Ectodermal cell (in vitro differentiated cells): ENCODE measurements at regions not wholly inside any gene's neighbourhood (a gene's known extent, or its start where the extent isn't known, plus 50 kb on each side); places are given as distances from the start of the nearest gene placed in this dataset.
"Not testable (repeated sequence)": the region's sequence is repeated elsewhere in the genome, so short reads cannot be mapped to it uniquely, and the experiment has no call there.

ENCODE experiments used
- H3K27ac ChIP-seq: 2 replicates; pipeline ENCODE4 v1.7.0; 2013; ENCODE audit warnings: mild to moderate bottlenecking, low read depth, low read length; ENCODE audit not compliant: insufficient read depth, poor library complexity, severe bottlenecking
- H3K27me3 ChIP-seq: 2 replicates; pipeline ENCODE4 v1.7.0; 2013; ENCODE audit warnings: mild to moderate bottlenecking, low read length; ENCODE audit not compliant: insufficient read depth, control insufficient read depth, poor library complexity, severe bottlenecking
- H3K36me3 ChIP-seq: one replicate; pipeline ENCODE4 v1.7.0; 2013; ENCODE audit warnings: low read length; ENCODE audit not compliant: control insufficient read depth, insufficient read depth
- H3K4me1 ChIP-seq: one replicate; pipeline ENCODE4 v1.7.0; 2013; ENCODE audit warnings: low read length; ENCODE audit not compliant: control insufficient read depth, insufficient read depth
- H3K4me3 ChIP-seq: 2 replicates; pipeline ENCODE4 v1.7.0; 2013; ENCODE audit warnings: low read depth, low read length, control low read depth; ENCODE audit not compliant: insufficient read depth
- H3K9me3 ChIP-seq: 2 replicates; pipeline ENCODE4 v1.7.0; 2013; ENCODE audit warnings: mild to moderate bottlenecking, low read length, moderate library complexity; ENCODE audit not compliant: control insufficient read depth
- WGBS, 2 experiments: methylation state at CpG; one replicate each; pipeline ENCODE4 v1.1.7; 2013; ENCODE audit warnings: missing lambda C conversion rate in 2 of 2; 5-methylcytosine and 5-hydroxymethylcytosine counted together

DNA sequence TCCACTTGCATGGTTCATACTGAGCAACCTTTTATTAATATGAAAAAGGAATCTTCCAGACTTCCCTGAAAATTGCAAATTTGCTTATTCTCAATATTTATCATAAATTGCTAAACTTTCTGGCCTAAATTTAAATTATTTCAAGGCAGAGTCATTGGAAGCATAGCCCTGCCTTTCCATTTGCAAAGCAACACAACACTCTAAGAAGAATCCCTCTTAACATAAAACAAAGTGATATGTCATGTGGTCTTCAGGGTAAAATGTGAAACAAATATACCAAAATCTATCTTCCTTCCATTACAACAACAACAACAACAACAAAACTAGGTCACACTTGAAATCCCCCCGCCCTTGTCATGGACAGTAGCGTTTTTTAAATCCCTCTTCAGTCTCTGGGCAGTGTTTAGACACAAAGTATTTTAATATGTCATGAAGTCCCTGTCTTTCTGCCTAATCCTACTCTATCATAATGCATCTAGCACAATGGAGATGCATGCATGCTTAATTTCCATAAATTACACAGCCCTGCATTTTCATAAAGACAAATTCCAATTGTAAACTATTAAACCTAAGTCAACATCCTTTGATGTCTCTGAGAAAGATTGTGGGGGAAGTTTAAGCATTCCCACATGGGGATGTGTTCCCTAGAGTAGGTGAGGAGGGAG, 668.9 kb upstream of the LCORL start:
- Histone ChIP-seq H3K4me1 (peaks cover 22% of the 10 kb centered on the region), H3K4me3 (no peak overlapping the region), H3K27ac (no peak overlapping the region), H3K36me3 (no peaks in the 10 kb centered on the region), H3K27me3 (no peaks in the 10 kb centered on the region), H3K9me3 (no peaks in the 10 kb centered on the region)
- 39 to 46% methylated on average over 2 of the region's 2 CpGs for WGBS, 2 experiments

DNA sequence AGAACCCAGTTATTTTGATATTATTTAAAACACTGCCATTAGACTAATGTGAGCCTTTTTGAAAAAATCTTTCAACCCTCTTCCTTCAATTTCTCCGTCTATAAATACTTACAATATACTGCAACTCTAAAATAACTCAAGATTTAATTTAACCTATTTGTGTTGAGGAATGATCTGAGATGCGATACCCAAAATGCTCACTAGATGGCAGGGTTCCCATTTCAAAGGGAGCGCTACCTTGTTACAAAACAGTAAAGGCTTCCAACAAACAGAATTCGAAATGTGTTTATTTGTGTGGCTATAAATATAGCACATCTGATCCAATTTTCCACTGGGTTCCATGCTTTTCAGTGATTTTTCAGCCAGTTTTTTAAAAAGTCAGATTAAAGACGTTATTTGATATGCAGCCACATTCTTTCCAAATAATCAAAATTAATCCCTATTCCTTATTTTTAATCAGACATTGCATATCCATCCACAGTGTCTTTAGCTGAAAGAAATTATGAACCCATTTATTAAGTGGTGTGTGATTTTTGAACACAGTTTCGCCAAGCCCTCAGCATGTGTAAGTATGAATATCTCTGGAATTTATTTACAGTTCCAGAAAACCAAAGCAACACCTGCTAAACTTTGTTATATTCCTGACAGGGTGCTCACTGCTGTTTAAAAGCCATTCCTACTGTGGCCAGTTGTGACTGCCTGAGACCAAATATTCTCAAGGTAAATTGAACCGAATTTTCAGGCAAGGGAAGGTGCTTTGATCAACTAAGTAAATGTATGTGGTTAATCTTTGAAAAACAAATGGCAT, 668.0 kb upstream of the LCORL start:
- no peaks in the 10 kb centered on the region for H3K9me3 ChIP-seq
- H3K27ac ChIP-seq = no peak overlapping the region
- no peak overlapping the region for H3K4me3 ChIP-seq
- no peaks in the 10 kb centered on the region for H3K36me3 ChIP-seq
- no peaks in the 10 kb centered on the region for H3K27me3 ChIP-seq
- H3K4me1 ChIP-seq = peaks cover 22% of the 10 kb centered on the region
- WGBS, 2 experiments = 12 to 15% methylated on average over 5 to 7 of the region's 7 CpGs

DNA sequence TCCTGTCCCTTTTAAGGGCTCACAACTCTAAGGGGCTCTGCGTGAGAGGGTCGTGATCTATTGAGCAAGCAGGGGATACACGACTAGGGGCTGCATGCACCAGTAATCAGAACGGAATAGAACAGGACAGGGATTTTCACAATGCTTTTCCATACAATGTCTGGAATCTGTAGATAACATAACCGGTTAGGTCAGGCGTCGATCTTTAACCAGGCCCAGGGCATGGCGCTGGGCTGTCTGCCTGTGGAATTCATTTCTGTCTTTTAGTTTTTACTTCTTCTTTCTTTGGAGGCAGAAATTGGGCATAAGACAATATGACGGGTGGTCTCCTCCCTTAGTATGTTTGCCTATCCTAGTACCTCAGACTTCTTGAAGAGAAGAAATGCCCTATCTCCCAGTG, 666.8 kb upstream of the LCORL start:
- H3K27me3 ChIP-seq, H3K9me3 ChIP-seq, H3K36me3 ChIP-seq, H3K27ac ChIP-seq, H3K4me3 ChIP-seq: not testable (repeated sequence)
- WGBS, 2 experiments = 89 to 91% methylated on average over 9 of the region's 9 CpGs
- H3K4me1 ChIP-seq = peaks cover 22% of the 10 kb centered on the region

DNA sequence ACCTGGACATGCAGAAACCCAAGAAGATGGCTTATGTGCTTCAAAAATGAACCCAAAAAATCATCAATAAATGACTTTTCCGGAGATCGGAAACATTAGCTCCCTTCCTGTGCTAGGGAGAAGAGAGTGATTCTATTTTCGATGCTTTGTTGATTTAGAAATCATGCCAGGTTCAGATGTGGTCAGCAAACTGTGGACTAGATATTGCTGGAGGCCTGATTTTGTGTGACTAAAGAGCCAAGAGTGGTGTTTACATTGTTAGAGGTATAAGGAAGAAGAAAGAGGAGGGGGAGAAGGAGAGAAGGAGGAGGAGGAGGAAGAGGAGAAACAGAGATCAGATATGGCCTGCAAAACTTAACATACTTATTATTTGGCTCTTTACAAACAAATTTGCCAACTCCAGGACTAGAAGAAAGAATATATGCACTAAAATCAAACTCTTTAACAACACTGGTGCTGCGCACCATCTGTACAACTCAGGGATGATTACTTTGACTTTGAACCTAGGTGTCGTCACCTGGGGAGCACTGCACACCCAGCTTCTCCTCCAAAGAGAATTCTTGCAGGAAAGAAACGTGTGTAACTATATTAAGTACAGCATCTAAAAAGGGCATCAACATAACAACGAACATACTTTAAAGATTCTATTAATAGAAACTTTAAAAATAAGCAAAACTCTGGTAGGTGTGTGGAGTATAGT, 664.9 kb upstream of the LCORL start:
- Histone ChIP-seq H3K27me3 (no peaks in the 10 kb centered on the region), H3K9me3 (no peaks in the 10 kb centered on the region), H3K4me1 (peaks cover 20% of the 10 kb centered on the region), H3K27ac (no peak overlapping the region), H3K4me3 (no peak overlapping the region), H3K36me3 (no peaks in the 10 kb centered on the region)
- WGBS, 2 experiments = 97 to 99% methylated on average over 5 to 7 of the region's 7 CpGs

DNA sequence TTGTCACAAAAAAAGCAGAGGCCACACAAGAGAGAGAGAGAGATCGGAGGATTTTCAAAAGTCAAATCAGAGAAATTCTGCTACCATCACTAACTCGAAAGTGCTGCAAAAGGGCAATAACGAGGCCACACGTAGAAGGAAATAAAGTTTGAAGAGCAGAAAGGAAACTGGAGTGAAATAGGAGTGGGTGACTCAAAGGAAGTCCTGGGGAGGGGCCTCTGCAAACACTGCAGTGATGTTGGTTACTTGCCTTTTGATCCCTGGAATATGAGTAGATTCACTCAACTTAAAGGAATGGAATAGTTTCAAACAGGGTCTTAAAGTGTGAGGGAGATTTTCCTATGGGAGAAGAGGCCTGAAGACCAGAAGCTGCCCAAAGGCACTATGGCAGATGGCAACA, 663.4 kb upstream of the LCORL start:
- Histone ChIP-seq H3K36me3 (no peaks in the 10 kb centered on the region), H3K27me3 (no peaks in the 10 kb centered on the region), H3K9me3 (no peaks in the 10 kb centered on the region), H3K27ac (no peak overlapping the region), H3K4me3 (no peak overlapping the region), H3K4me1 (peaks cover 6% of the 10 kb centered on the region)
- 95 to 97% methylated on average over 4 of the region's 4 CpGs for WGBS, 2 experiments

DNA sequence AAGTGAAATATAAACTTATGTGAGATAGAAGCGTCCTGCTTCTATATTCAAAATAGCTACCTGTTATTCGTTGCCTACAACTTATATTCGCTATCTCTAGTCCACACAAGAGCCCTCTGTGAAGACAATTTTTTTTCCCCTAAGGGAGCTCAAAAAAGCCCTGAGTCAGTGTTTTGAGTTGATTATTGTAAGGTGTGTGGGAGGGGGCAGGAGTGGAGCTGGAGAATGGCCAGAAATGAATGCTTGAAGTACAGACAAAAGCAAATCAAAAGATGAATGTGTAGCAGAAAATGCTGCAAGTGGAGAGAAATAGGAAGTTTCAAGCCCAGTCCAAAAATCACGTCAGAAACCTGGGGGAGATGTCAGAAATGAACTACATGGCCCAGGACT, 655.0 kb upstream of the LCORL start:
- 90 to 95% methylated on average over 3 to 4 of the region's 4 CpGs for WGBS, 2 experiments
- Histone ChIP-seq H3K27ac (no peak overlapping the region), H3K4me1 (no peaks in the 10 kb centered on the region)

DNA sequence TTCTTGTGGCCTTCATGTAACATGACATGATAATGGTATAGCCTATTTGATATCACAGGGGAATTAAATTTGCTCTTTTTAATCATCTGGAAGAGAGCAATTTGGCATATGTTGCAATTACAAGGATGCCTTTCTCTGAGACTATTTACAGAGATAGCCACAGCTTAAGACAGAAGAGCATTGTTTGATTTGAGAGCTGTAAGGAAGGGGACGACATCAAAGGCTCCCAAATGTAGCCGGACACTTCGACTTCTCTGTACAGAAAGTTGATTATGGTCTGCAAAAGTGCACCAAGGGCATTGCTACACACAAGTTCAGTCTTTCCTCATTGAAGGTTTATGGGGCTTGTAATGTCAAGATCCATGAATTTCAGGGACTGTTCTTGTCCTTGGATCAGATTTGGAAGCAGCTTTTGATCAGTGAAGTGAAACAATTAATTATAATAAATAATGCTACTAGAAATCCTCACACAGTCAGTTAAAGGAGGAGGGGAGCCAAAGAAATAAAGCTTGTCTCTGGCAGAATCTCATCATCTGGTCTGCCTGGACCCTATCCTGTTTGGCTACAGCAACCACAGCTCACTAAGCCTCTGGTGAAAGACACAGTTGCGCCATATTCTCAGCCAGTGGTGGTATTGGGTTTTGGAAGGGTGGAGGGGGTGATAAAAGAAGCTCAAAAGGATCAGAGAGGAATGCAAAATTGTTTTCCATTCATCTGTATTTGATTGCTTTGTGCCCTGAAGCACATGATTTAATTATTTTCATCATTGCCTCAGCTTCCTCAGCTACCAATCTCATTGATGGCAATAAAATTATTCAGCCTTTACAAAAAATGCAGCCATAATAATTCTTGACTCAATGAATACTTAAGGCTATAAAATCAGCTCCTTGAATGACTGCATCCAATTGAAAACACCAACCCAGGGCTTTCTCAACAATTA, 654.3 kb upstream of the LCORL start:
- Histone ChIP-seq H3K9me3 (no peaks in the 10 kb centered on the region), H3K27me3 (no peaks in the 10 kb centered on the region), H3K4me1 (no peaks in the 10 kb centered on the region), H3K4me3 (no peak overlapping the region), H3K27ac (no peak overlapping the region), H3K36me3 (no peaks in the 10 kb centered on the region)
- 93% methylated on average over 4 of the region's 4 CpGs for WGBS, 2 experiments

More for the DNA sequence above, 655.0 kb upstream of the LCORL start:
- H3K4me3 ChIP-seq = no peak overlapping the region
- no peaks in the 10 kb centered on the region for H3K27me3 ChIP-seq
- no peaks in the 10 kb centered on the region for H3K36me3 ChIP-seq
- H3K9me3 ChIP-seq = no peaks in the 10 kb centered on the region

DNA sequence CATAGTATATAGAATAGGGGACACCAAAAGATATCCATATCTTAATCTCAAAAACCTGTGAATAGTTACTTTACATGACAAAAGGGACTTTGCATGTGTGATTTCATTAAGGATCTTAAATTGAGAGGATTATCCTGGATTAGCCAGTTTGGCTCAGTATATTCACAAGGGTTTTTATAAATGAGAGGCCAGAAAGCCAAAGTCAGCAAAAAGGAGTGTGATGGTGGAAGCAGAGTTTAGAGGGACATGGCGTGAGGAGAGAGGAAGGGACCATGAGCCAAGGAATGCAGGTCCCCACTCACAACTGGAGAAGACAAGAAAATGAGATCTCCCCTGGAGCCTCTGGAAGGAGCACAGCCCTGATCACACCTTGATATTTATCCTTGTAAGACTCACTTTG, 648.5 kb upstream of the LCORL start:
- Histone ChIP-seq H3K27ac (no peak overlapping the region), H3K9me3 (no peaks in the 10 kb centered on the region), H3K4me3 (no peak overlapping the region), H3K27me3 (no peaks in the 10 kb centered on the region), H3K4me1 (no peaks in the 10 kb centered on the region), H3K36me3 (no peaks in the 10 kb centered on the region)
- 97 to 100% methylated on average over 1 of the region's 1 CpG for WGBS, 2 experiments

DNA sequence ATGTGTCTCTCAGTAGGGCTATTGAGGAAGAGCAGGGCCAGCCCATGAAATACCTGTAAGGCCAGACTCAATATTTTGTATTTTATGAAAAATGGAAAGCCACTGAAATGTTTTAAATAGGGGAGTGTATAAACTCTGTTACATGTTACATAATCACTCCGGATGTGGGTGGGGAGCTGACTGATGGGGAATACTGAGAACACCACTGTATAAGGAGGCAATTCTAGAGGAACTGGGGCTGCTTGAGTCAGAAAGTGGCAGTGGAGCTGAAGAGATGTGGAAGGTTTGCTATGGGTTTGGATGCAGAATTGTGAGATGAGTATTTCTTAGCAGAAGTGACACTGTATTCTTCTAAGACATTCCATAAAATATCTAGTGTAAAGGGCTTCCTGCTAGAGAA, 647.8 kb upstream of the LCORL start:
- WGBS, 2 experiments = 93 to 98% methylated on average over 1 of the region's 1 CpG
- H3K27ac ChIP-seq = no peak overlapping the region
- H3K27me3 ChIP-seq = no peaks in the 10 kb centered on the region
- H3K4me3 ChIP-seq = no peak overlapping the region
- H3K4me1 ChIP-seq = no peaks in the 10 kb centered on the region
- no peaks in the 10 kb centered on the region for H3K9me3 ChIP-seq
- no peaks in the 10 kb centered on the region for H3K36me3 ChIP-seq
